ENCODE measurements at regions not wholly inside any gene's neighbourhood (a gene's known extent, or its start where the extent isn't known, plus 50 kb on each side); places are given as distances from the start of the nearest gene placed in this dataset.

DNA sequence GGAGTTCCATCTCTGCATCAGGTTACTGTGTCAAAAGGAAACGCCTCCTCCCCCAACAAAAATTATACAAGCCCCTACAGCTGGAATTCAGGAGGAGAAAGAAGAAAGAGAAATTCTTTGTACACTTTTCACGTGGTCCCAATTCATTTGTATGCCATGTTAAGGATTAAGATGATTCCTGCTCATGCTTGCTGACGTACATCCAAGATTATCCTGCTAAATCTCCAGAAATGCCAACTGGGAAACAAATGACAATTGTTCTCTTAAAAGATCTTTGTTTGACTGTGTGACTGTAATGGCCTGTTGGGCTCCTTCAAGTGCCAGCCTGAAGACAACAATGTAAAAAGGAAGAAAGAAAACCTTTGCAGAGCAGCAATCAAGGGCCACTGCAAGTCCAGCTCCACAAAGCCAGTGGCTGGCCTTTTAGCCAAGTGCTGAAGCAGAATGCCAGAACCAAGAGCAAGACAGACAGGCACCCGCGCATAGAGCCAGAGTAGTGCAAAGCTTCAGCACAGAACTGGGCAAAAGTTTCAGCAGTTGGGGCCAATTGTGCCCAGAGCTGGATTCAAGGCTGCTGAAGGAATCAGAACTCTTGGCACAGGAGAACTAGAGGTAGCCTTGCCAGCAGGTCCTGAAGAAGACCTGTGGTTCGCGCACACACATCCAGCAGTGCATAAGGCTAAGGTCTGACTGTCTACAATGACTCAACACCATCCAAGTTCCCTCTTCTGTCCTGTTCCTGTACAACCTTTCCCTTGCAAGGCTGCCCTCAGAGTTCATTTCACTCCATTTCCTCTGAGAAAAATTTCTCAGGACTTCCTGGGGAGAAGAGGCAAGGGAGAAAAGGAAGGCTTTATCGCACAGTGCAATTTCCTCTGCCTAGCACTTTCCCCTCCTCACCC is 209.7 kb upstream of the BMP4 start (continued):
- TF ChIP-seq, protein P1, sequence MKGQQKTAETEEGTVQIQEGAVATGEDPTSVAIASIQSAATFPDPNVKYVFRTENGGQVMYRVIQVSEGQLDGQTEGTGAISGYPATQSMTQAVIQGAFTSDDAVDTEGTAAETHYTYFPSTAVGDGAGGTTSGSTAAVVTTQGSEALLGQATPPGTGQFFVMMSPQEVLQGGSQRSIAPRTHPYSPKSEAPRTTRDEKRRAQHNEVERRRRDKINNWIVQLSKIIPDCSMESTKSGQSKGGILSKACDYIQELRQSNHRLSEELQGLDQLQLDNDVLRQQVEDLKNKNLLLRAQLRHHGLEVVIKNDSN (IDR thresholded peaks at IDR 0.05; ENCODE audit: borderline replicate concordance, low read depth): no peak
- no peak for TF ChIP-seq RAD21 (IDR thresholded peaks at IDR 0.05; ENCODE audit: low read length)
- TF ChIP-seq, protein P2, sequence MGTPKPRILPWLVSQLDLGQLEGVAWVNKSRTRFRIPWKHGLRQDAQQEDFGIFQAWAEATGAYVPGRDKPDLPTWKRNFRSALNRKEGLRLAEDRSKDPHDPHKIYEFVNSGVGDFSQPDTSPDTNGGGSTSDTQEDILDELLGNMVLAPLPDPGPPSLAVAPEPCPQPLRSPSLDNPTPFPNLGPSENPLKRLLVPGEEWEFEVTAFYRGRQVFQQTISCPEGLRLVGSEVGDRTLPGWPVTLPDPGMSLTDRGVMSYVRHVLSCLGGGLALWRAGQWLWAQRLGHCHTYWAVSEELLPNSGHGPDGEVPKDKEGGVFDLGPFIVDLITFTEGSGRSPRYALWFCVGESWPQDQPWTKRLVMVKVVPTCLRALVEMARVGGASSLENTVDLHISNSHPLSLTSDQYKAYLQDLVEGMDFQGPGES (IDR thresholded peaks at IDR 0.05; ENCODE audit: low read depth, low read length): no peak

DNA sequence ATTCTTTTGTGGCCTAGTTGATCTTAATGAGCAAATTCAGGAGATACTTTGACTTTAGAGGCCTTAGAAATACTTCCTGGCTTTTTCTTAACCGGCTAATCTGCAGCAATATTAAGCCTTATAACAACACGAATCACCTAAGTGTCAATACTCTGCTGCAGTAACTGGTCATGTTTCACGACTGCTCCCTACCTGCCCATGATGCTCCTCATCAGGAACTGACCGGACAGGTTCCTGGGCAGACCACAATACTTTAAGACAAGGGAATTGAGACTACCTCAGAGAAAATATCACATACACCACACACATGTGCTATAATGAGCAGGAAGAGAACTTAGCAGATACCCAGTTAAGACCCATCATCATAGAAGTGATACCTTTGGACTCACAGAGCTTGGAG is 211.9 kb upstream of the BMP4 start:
- Histone ChIP-seq H2AFZ (ENCODE audit: low read depth) (no peak overlapping the region), H3K4me1 (ENCODE audit: control insufficient read depth in 1 of 2, insufficient read depth in 2 of 2, low read depth in 1 of 2, low read length in 1 of 2) (peaks cover 4 to 11% of the 10 kb centered on the region in 2 experiments; a peak in 2 of 4 replicates), H3K9me2 (no peaks in the 10 kb centered on the region), H3K4me2 (no peak overlapping the region), H3K4me3 (ENCODE audit: low read depth in 2 of 2, low read length in 1 of 2) (no peak overlapping the region), H3K9me3 (no peaks in the 10 kb centered on the region), H3K27me3 (ENCODE audit: insufficient read depth) (peaks cover 9% of the 10 kb centered on the region; the same call in 1 of the 2 replicates), H4K20me1 (ENCODE audit: insufficient read depth) (no peaks in the 10 kb centered on the region), H3K79me2 (ENCODE audit: insufficient read depth) (no peaks in the 10 kb centered on the region), H3K27ac (ENCODE audit: low read depth in 2 of 2, low read length in 1 of 2) (no peak overlapping the region), H3F3A (replicated peaks; ENCODE audit: insufficient read depth) (no peaks in the 10 kb centered on the region), H3K9ac (no peak overlapping the region), H3K36me3 (replicated peaks in 1 of 2; ENCODE audit: control insufficient read depth in 1 of 2, insufficient read depth in 2 of 2, low read length in 1 of 2) (no peaks in the 10 kb centered on the region)
- POLR2A ChIA-PET: no interaction called here
- DNase-seq: no peak
- CTCF ChIA-PET: interaction anchor here (1.7 kb wide), 1 partner anchor 11 kb away, joined by 5 read pairs; no protein-coding TSS in a partner anchor
- TF ChIP-seq GATA2 (CRISPR knock-in tag; IDR thresholded peaks at IDR 0.05) (no peak), CHD2 (IDR thresholded peaks at IDR 0.05; ENCODE audit: low read length, partially characterized antibody) (no peak)
- 82% methylated on average over 4 of the region's 4 CpGs for WGBS (ENCODE audit: low lambda C conversion rate)

DNA sequence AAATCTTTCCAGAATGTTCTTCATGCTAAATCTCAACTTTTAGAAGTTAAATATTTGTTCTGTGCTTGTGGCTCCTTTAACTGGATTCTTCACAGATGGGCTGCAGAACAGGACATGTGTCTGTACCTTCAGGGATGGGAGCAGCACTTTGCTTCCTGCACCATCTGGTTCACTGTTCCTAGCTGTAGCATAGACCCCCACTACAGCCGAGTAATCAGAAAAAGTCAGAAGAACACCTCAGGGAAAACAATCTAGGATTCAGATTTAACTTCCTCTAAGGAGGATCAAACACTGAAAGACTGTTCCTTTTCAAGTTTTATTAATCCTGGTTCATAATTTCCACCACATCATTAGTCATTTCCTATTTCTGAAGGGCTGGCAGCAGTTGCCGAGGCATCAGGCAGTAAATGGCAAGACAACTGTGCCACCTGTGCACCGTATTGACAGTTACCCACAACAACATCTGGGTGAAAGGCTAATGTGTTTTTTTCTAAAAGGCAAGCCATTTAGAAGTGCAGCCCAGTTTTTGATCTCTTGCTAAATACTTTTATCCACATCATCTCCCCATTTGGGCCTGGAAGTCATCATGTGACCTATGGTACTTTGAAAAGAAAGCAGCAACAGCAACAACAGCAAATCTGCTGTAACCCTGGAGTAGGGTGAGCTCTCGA is 212.8 kb upstream of the BMP4 start:
- peaks cover 7 to 11% of the 10 kb centered on the region in 2 experiments; a peak in 2 of 4 replicates for H3K4me1 ChIP-seq (ENCODE audit: control insufficient read depth in 1 of 2, insufficient read depth in 2 of 2, low read depth in 1 of 2, low read length in 1 of 2)
- H2AFZ ChIP-seq (ENCODE audit: low read depth): no peak overlapping the region
- no peaks in the 10 kb centered on the region for H3K9me3 ChIP-seq
- H3K27me3 ChIP-seq (ENCODE audit: insufficient read depth): peaks cover 9% of the 10 kb centered on the region; the same call in 1 of the 2 replicates
- no peaks in the 10 kb centered on the region for H3K79me2 ChIP-seq (ENCODE audit: insufficient read depth)
- no peaks in the 10 kb centered on the region for H4K20me1 ChIP-seq (ENCODE audit: insufficient read depth)
- H3K27ac ChIP-seq (ENCODE audit: low read depth in 2 of 2, low read length in 1 of 2): no peak overlapping the region
- DNase-seq: no peak
- no peak overlapping the region for H3K9ac ChIP-seq
- H3K4me3 ChIP-seq (ENCODE audit: low read depth in 2 of 2, low read length in 1 of 2): no peak overlapping the region
- no peaks in the 10 kb centered on the region for H3K9me2 ChIP-seq
- ChIA-PET POLR2A (no interaction called here), CTCF (interaction anchor here (1.0 to 5.2 kb wide), 3 partner anchors 179 to 239 kb away, joined by 3 to 20 read pairs (median 3); no protein-coding TSS in a partner anchor)
- 0 out of 2 replicates have a peak overlapping the region, but pooled peaks have one; percentile 39 for H3K4me2 ChIP-seq
- H3K36me3 ChIP-seq (replicated peaks in 1 of 2; ENCODE audit: control insufficient read depth in 1 of 2, insufficient read depth in 2 of 2, low read length in 1 of 2): no peaks in the 10 kb centered on the region
- no peaks in the 10 kb centered on the region for H3F3A ChIP-seq (replicated peaks; ENCODE audit: insufficient read depth)
- WGBS (ENCODE audit: low lambda C conversion rate): 36% methylated on average over 4 of the region's 4 CpGs
- TF ChIP-seq TCF12 (IDR thresholded peaks at IDR 0.05): peak; percentile 87
- TF ChIP-seq, protein P2 (IDR thresholded peaks at IDR 0.05; ENCODE audit: low read depth, low read length): no peak
- no peak for TF ChIP-seq ELF1 (IDR thresholded peaks at IDR 0.05)
- TF ChIP-seq, protein P3, sequence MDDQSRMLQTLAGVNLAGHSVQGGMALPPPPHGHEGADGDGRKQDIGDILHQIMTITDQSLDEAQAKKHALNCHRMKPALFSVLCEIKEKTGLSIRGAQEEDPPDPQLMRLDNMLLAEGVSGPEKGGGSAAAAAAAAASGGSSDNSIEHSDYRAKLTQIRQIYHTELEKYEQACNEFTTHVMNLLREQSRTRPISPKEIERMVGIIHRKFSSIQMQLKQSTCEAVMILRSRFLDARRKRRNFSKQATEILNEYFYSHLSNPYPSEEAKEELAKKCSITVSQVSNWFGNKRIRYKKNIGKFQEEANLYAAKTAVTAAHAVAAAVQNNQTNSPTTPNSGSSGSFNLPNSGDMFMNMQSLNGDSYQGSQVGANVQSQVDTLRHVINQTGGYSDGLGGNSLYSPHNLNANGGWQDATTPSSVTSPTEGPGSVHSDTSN (IDR thresholded peaks at IDR 0.05): peak; percentile 61
- no peak for TF ChIP-seq FOXJ3 (CRISPR knock-in tag; IDR thresholded peaks at IDR 0.05)
- peak; percentile 26 to 52; a peak in 2 of 4 replicates for TF ChIP-seq EP300 (IDR thresholded peaks at IDR 0.05; ENCODE audit: borderline replicate concordance in 1 of 2, low read depth in 1 of 2, low read length in 1 of 2)
- peak; percentile 31; the same call in 1 of the 2 replicates for TF ChIP-seq RXRA (IDR thresholded peaks at IDR 0.05; ENCODE audit: borderline replicate concordance, low read depth)
- 0 out of 2 replicates have a peak, but pooled peaks have one; percentile 29 for TF ChIP-seq JUND (IDR thresholded peaks at IDR 0.05)
- TF ChIP-seq, protein P1 (IDR thresholded peaks at IDR 0.05; ENCODE audit: borderline replicate concordance, low read depth): 0 out of 2 replicates have a peak, but pooled peaks have one; percentile 24
- no peak for TF ChIP-seq RAD21 (IDR thresholded peaks at IDR 0.05; ENCODE audit: low read length)
- no peak for TF ChIP-seq TEAD4 (IDR thresholded peaks at IDR 0.05; ENCODE audit: borderline replicate concordance, insufficient read depth)

Measured in SK-N-SH (cell line).